Mucosa of descending colon (tissue), 3 donors: ENCODE measurements at regions not wholly inside any gene's neighbourhood (a gene's known extent, or its start where the extent isn't known, plus 50 kb on each side); places are given as distances from the start of the nearest gene placed in this dataset.

Experiments
- ATAC-seq: fragments of 200-7000 bp; cut with Tn5 transposase; one replicate; pipeline ENCODE4 v1.9.1; 2020; ENCODE audit warnings: mild to moderate bottlenecking, moderate library complexity
- DNase-seq, 3 donors: peaks; one replicate each; pipeline ENCODE4 v3.0.0-alpha.2; 2020
- H3K36me3 ChIP-seq: fragments of 200-600 bp; one replicate; pipeline ENCODE4 v1.8.0; 2021; ENCODE audit warnings: low read depth, mild to moderate bottlenecking
- H3K4me1 ChIP-seq: fragments of 200-600 bp; one replicate; pipeline ENCODE4 v1.8.0; 2021; ENCODE audit warnings: low read depth, mild to moderate bottlenecking
- H3K4me3 ChIP-seq: fragments of 200-600 bp; one replicate; pipeline ENCODE4 v1.8.0; 2021; ENCODE audit warnings: mild to moderate bottlenecking
- H3K9me3 ChIP-seq: fragments of 200-600 bp; one replicate; pipeline ENCODE4 v1.8.0; 2021; ENCODE audit warnings: mild to moderate bottlenecking
- CTCF ChIP-seq: fragments of 200-600 bp; IDR thresholded peaks from one replicate; pipeline ENCODE4 v1.8.0; 2022; ENCODE audit warnings: antibody characterized with exemption, mild to moderate bottlenecking
- intact Hi-C, 2 donors: fragments of 100-400 bp; cut with DNase I in 1 of 2; cut with micrococcal nuclease in 1 of 2; formaldehyde crosslinking; loops; one replicate each; pipeline versions ENCODE4 v1.11.0 to v1.11.1; 2022; cut with DNase I, micrococcal nuclease
- donor health status: DM: no; HTN: no; CAD: no; lungs with moderate emphysema.
- donor health status: DM: no; HTN: no; CAD: no.
- donor health status: DM: no; HTN: yes; CAD: no.

GRCh38 chr18:39994498-39994897 is 1960.5 kb upstream of the PIK3C3 start:
- DNase-seq (no peak), ATAC-seq (no peak)
- no peaks in the 10 kb centered on the region for H3K9me3 ChIP-seq
- H3K4me1 ChIP-seq = no peaks in the 10 kb centered on the region
- TF ChIP-seq CTCF = no peak
- intact Hi-C loops = no loop called here
- no peaks in the 10 kb centered on the region for H3K36me3 ChIP-seq
- H3K4me3 ChIP-seq = no peak overlapping the region

GRCh38 chr18:39991696-39992265 is 1963.3 kb upstream of the PIK3C3 start:
- intact Hi-C loops = no loop called here
- Histone ChIP-seq H3K36me3 (no peaks in the 10 kb centered on the region), H3K4me1 (no peaks in the 10 kb centered on the region), H3K9me3 (no peaks in the 10 kb centered on the region), H3K4me3 (no peak overlapping the region)
- DNase-seq (no peak), ATAC-seq (no peak)
- TF ChIP-seq CTCF = no peak

- H3K36me3 ChIP-seq = no peaks in the 10 kb centered on the region
- H3K4me1 ChIP-seq = no peaks in the 10 kb centered on the region
- no peak overlapping the region for H3K4me3 ChIP-seq
- intact Hi-C loops = no loop called here
- DNase-seq (no peak), ATAC-seq (no peak)
- H3K9me3 ChIP-seq = no peaks in the 10 kb centered on the region
- no peak for TF ChIP-seq CTCF
These were observed 1964.5 kb upstream of the PIK3C3 start for GRCh38 chr18:39990540-39990939.

- intact Hi-C loops = no loop called here
- H3K4me1 ChIP-seq = no peaks in the 10 kb centered on the region
- no peak for DNase-seq
- ATAC-seq = no peak
- H3K9me3 ChIP-seq = no peaks in the 10 kb centered on the region
- TF ChIP-seq CTCF = no peak
- no peak overlapping the region for H3K4me3 ChIP-seq
- H3K36me3 ChIP-seq = no peaks in the 10 kb centered on the region
These were observed 1978.3 kb upstream of the PIK3C3 start for GRCh38 chr18:39976771-39977170.

GRCh38 chr18:39972521-39972920 is 1982.5 kb upstream of the PIK3C3 start:
- intact Hi-C loops = no loop called here
- no peak overlapping the region for H3K4me3 ChIP-seq
- TF ChIP-seq CTCF = no peak
- no peaks in the 10 kb centered on the region for H3K4me1 ChIP-seq
- no peak for DNase-seq
- no peak for ATAC-seq
- no peaks in the 10 kb centered on the region for H3K9me3 ChIP-seq
- H3K36me3 ChIP-seq = no peaks in the 10 kb centered on the region
